OCI-LY1 (cell line): ENCODE measurements at regions not wholly inside any gene's neighbourhood (a gene's known extent, or its start where the extent isn't known, plus 50 kb on each side); places are given as distances from the start of the nearest gene placed in this dataset.

Source experiments
- H2AFZ ChIP-seq: fragments of 200-600 bp; sonication (generic), shearing (Covaris generic); 2 replicates; pipeline ENCODE4 v1.6.0; 2014; ENCODE audit warnings: antibody characterized with exemption, mild to moderate bottlenecking, low read length
- H3F3A ChIP-seq: fragments of 200-600 bp; sonication (generic), shearing (Covaris generic); 2 replicates; pipeline ENCODE4 v1.6.0; 2014; ENCODE audit warnings: mild to moderate bottlenecking, antibody characterized with exemption, low read length, moderate library complexity; ENCODE audit not compliant: insufficient read depth
- H3K27ac ChIP-seq: fragments of 200-600 bp; sonication (generic); 2 replicates; pipeline ENCODE4 v1.5.1; 2014; ENCODE audit warnings: low read length, mixed run types, mild to moderate bottlenecking, low read depth; ENCODE audit not compliant: poor library complexity, severe bottlenecking
- H3K27me3 ChIP-seq: fragments of 200-600 bp; sonication (generic); 2 replicates; pipeline ENCODE4 v1.6.0; 2014; ENCODE audit warnings: antibody characterized with exemption, mild to moderate bottlenecking, low read length, moderate library complexity; ENCODE audit not compliant: insufficient read depth
- H3K36me3 ChIP-seq: fragments of 200-600 bp; sonication (generic); 2 replicates; pipeline ENCODE4 v1.6.1; 2014; ENCODE audit warnings: mild to moderate bottlenecking, antibody characterized with exemption, low read length, moderate library complexity, mixed read lengths; ENCODE audit not compliant: insufficient read depth
- H3K4me1 ChIP-seq: fragments of 200-600 bp; sonication (generic); 2 replicates; pipeline ENCODE4 v1.5.1; 2014; ENCODE audit warnings: mild to moderate bottlenecking, low read length, moderate library complexity; ENCODE audit not compliant: insufficient read depth, severe bottlenecking
- H3K4me2 ChIP-seq: fragments of 200-600 bp; sonication (generic), shearing (Covaris generic); 2 replicates; pipeline ENCODE4 v1.6.1; 2014; ENCODE audit warnings: low read length
- H3K4me3 ChIP-seq: fragments of 200-600 bp; sonication (generic); 2 replicates; pipeline ENCODE4 v1.5.1; 2014; ENCODE audit warnings: low read length, low read depth, mild to moderate bottlenecking, mixed read lengths; ENCODE audit not compliant: poor library complexity, severe bottlenecking
- H3K79me2 ChIP-seq: fragments of 200-600 bp; shearing (Covaris generic); 2 replicates; pipeline ENCODE4 v1.6.1; 2016; ENCODE audit warnings: mixed run types, low read length, mixed read lengths; ENCODE audit not compliant: insufficient read depth
- H3K9ac ChIP-seq: fragments of 200-600 bp; sonication (generic), shearing (Covaris generic); 2 replicates; pipeline ENCODE4 v1.6.1; 2014; ENCODE audit warnings: mild to moderate bottlenecking, low read length, mixed read lengths
- H3K9me2 ChIP-seq: fragments of 200-600 bp; sonication (generic), shearing (Covaris generic); 2 replicates; pipeline ENCODE4 v1.6.1; 2014; ENCODE audit warnings: low read depth, mild to moderate bottlenecking, low read length, mixed read lengths
- H3K9me3 ChIP-seq: fragments of 200-600 bp; shearing (Covaris generic); 2 replicates; pipeline ENCODE4 v1.6.1; 2014; ENCODE audit warnings: low read length, mixed read lengths
- H4K20me1 ChIP-seq: fragments of 200-600 bp; sonication (generic), shearing (Covaris generic); 2 replicates; pipeline ENCODE4 v1.6.0; 2016; ENCODE audit warnings: mild to moderate bottlenecking, low read length; ENCODE audit not compliant: insufficient read depth
- CTCF ChIP-seq: fragments of 200-600 bp; sonication (generic), shearing (Covaris generic); IDR thresholded peaks from 2 replicates; pipeline ENCODE4 v1.5.1; 2017; ENCODE audit warnings: mild to moderate bottlenecking, antibody characterized with exemption, low read length, moderate library complexity, mixed read lengths
- EZH2 ChIP-seq: fragments of 200-600 bp; sonication (generic), shearing (Covaris generic); IDR thresholded peaks from 2 replicates; pipeline ENCODE4 v1.8.0; 2017; ENCODE audit warnings: borderline replicate concordance, mixed run types, mild to moderate bottlenecking, antibody characterized with exemption, low read length, moderate library complexity, mixed read lengths

GRCh38 chr6:156715839-156716238 is 61.3 kb upstream of the ARID1B start:
- Histone ChIP-seq H3K4me1 (peaks cover 28% of the 10 kb centered on the region), H3K27ac (no peak overlapping the region)
- no peak for TF ChIP-seq EZH2
- no peak for TF ChIP-seq CTCF

GRCh38 chr6:156713548-156713947 is 63.6 kb upstream of the ARID1B start:
- Histone ChIP-seq H3K9ac (no peak overlapping the region), H3K4me3 (no peak overlapping the region), H3K27ac (no peak overlapping the region), H3K4me1 (peaks cover 7% of the 10 kb centered on the region), H3K27me3 (no peaks in the 10 kb centered on the region), H3F3A (no peaks in the 10 kb centered on the region), H3K9me3 (no peaks in the 10 kb centered on the region), H3K9me2 (no peaks in the 10 kb centered on the region), H2AFZ (no peak overlapping the region), H3K36me3 (no peaks in the 10 kb centered on the region), H4K20me1 (no peaks in the 10 kb centered on the region), H3K4me2 (no peak overlapping the region), H3K79me2 (no peaks in the 10 kb centered on the region)
- no peak for TF ChIP-seq CTCF
- TF ChIP-seq EZH2 = no peak

More at GRCh38 chr6:156715839-156716238, 61.3 kb upstream of the ARID1B start:
- Histone ChIP-seq H3F3A (peaks cover 5% of the 10 kb centered on the region; the same call in 1 of the 2 replicates), H3K9ac (no peak overlapping the region), H3K4me2 (no peak overlapping the region), H3K79me2 (no peaks in the 10 kb centered on the region), H3K36me3 (no peaks in the 10 kb centered on the region), H3K27me3 (no peaks in the 10 kb centered on the region), H3K9me3 (no peaks in the 10 kb centered on the region), H4K20me1 (no peaks in the 10 kb centered on the region), H2AFZ (no peak overlapping the region), H3K4me3 (no peak overlapping the region), H3K9me2 (no peaks in the 10 kb centered on the region)

GRCh38 chr6:156710479-156710878 is 66.7 kb upstream of the ARID1B start:
- Histone ChIP-seq H3K9ac (no peak overlapping the region), H2AFZ (no peak overlapping the region), H3K79me2 (no peaks in the 10 kb centered on the region), H3K36me3 (no peaks in the 10 kb centered on the region), H3K9me3 (no peaks in the 10 kb centered on the region), H3K4me1 (peaks cover 13% of the 10 kb centered on the region), H3K4me3 (no peak overlapping the region), H4K20me1 (no peaks in the 10 kb centered on the region), H3K9me2 (no peaks in the 10 kb centered on the region), H3K4me2 (no peak overlapping the region), H3K27me3 (no peaks in the 10 kb centered on the region), H3F3A (no peaks in the 10 kb centered on the region), H3K27ac (no peak overlapping the region)
- no peak for TF ChIP-seq CTCF
- no peak for TF ChIP-seq EZH2
